HFF-Myc (cell line): ENCODE measurements at regions not wholly inside any gene's neighbourhood (a gene's known extent, or its start where the extent isn't known, plus 50 kb on each side); places are given as distances from the start of the nearest gene placed in this dataset.

Experiments
- DNase-seq: peaks from one replicate; pipeline ENCODE4 v3.0.0-alpha.2; 2011; ENCODE audit warnings: low read depth; ENCODE audit errors: extremely low read depth
- H3K4me3 ChIP-seq: replicated peaks from 2 replicates; pipeline ENCODE4 v1.5.1; 2011; ENCODE audit warnings: low read depth, mild to moderate bottlenecking, control low read depth, low read length
- TF ChIP-seq, protein P1 (sequence below): IDR thresholded peaks from 2 replicates; pipeline ENCODE4 v1.5.1; 2012; ENCODE audit warnings: mild to moderate bottlenecking, low read depth, low read length, control low read depth; ENCODE audit errors: missing control alignments

DNA sequence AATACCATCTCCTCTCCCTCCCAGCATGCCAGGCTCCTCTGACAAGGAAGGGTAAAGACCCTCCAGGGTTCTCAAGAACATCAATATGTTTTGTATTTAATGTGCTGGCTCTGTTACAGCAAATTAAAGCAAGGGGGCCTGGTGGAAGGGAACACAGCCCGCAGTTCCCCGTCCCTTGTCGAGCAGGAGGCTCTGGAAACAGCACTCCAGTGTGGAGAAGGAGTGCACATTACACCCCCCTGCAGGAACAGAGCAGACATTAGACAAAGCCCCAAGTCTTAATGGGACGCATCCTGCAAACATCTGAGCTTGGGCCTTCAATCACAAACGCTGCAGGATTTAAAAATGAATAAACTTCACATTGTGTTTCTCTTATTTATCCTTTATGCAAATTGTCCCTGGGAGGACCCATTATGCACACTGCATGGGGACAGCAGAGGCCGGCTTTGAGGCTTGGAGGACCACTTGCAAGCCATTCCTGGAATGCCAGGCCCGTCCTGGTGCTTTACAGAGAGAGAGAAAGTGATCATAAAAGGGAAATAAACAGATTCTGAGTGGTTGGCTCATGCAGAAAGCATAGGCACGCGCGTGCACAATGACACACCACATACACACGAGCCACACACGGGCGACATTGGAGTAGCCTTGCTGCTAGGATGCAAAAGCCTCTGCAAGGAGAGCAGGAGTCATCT lies 328.7 kb downstream of the SMAD2 start:
- H3K4me3 ChIP-seq, result no peak overlapping the region
- no peak for DNase-seq
- TF ChIP-seq, protein P1, sequence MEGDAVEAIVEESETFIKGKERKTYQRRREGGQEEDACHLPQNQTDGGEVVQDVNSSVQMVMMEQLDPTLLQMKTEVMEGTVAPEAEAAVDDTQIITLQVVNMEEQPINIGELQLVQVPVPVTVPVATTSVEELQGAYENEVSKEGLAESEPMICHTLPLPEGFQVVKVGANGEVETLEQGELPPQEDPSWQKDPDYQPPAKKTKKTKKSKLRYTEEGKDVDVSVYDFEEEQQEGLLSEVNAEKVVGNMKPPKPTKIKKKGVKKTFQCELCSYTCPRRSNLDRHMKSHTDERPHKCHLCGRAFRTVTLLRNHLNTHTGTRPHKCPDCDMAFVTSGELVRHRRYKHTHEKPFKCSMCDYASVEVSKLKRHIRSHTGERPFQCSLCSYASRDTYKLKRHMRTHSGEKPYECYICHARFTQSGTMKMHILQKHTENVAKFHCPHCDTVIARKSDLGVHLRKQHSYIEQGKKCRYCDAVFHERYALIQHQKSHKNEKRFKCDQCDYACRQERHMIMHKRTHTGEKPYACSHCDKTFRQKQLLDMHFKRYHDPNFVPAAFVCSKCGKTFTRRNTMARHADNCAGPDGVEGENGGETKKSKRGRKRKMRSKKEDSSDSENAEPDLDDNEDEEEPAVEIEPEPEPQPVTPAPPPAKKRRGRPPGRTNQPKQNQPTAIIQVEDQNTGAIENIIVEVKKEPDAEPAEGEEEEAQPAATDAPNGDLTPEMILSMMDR, result no peak

DNA sequence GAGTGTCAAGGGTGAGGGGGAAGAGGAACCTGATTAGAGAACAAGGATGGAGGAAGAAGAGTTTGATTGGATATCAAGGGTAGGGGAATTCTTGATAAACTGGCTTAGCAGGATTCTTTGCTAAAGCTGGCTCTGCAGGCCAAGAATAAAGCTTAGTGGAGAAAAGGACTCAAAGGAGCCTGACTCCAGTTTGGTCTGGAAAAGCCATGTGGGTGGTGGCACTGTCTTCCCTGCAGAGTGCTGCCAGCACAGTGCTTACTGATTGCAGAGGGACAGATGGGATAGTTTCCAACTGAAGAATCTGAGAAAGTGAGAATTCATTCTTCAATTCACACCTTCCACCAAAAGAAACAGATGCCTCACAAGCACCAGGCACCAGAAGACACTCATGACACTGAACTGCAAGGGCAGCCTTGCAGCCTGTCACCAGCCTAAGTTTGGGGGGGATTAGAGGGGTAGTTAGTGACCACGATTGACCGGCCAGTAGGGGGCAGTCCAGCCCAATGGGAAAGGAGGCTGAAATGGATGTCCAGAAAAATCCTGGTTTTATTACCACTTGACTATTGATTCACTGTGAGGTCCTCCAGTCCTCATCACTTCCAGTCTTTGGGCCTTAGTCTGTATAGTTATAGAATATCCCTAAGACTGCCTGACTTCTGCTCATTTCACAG lies 334.5 kb downstream of the SMAD2 start:
- H3K4me3 ChIP-seq, result no peak overlapping the region
- DNase-seq, result no peak
- TF ChIP-seq, protein P1, result peak; percentile 17

DNA sequence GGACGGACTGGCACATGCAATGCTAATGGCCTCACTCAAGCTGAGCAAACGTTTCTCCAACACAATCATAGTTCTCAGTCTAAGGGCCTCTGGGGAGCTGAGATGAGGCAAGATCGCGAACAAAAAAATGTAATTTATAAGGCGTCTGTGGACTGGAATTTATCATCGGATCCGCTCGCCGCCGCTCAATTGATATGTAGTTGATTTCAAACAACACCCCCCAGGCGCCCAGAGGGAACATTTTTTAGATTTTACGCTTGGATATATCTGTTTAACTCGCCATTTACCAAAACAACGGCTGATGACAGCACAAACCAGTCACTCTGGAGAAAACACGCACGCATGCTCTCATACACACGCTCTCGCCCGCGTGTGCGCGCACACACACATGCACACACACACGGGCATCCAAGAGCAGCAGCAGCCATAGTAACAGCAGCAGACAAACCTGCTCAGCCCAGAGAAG lies 335.8 kb downstream of the SMAD2 start:
- H3K4me3 ChIP-seq, result no peak overlapping the region
- no peak for DNase-seq
- TF ChIP-seq, protein P1, result no peak

DNA sequence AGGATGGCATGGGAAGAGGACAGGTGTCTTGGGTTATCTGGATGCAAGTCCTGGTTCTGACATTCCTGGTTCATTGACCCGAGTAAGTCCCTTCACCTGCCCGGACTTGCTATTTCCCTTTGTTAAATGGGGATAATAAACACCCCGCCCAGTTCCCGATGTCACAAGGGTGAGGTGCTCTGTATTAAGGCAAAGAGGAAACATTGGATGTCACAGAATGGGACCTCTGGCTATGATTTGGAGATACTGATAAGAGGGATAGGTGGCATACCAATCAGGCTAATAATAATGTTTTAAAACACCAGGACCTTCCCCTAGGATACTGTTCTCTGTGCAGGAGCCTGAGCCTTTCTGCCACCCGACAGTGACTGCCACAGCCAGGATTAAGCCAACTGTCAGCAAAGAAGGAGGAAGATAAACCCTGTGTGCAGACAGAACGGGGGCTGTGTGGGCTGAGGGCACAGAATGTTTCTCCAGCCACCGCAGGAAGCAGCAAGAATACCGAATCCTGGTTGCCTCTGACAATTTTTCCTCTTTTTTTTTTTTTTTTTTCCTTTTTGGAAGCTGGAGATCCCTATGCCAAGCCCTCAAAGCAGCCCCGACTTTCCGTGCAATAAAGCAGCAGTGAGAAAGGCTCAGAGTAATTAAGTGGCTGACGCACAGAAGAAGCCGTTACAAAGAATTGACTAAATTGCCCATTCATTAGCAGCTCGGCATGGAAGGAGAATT lies 336.6 kb downstream of the SMAD2 start:
- TF ChIP-seq, protein P1, result no peak
- no peak for DNase-seq

DNA sequence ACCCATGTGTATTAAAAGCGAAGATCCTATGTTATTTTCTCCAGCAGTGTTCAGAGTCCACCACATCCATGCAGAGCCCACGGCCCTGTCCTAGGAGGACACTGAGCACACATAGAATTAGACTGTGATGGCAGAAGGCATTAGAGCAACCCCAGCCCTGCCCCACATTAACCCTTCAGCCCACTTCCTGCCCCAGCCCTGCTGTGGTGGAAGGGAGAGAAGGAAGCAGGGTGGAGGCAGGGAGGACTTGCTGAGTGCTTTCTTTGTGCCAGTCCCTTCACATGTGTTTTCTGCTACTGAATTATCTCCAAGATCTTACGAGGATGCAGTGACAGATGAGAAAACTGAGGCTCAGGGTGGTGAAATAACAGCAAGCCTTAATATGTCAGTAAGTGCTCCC lies 339.0 kb downstream of the SMAD2 start:
- TF ChIP-seq, protein P1, result no peak
- no peak overlapping the region for H3K4me3 ChIP-seq
- no peak for DNase-seq

More for the DNA sequence above, 336.6 kb downstream of the SMAD2 start:
- no peak overlapping the region for H3K4me3 ChIP-seq

DNA sequence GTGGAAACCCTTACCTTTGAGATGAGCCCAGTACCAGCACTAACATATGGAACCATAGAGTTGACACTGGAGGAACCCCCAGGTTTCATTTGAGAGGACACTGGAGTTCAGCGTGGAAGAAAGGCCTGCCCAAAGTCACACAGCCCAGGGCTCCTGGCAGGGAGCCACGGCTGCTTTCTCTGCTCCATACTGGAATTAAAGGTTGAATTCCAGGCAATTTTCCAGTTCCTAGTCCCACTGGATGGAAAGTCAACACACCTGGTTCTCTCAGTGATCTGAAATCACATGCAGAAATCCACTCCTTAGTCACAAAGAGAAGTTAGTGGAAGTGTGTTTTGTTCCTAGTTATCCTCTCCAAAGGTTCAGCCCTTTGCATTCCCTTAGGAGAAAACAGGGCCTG lies 336.1 kb upstream of the SKOR2 start:
- no peak for DNase-seq
- TF ChIP-seq, protein P1, result no peak
- no peak overlapping the region for H3K4me3 ChIP-seq
